GM12873 (cell line): ENCODE measurements at regions not wholly inside any gene's neighbourhood (a gene's known extent, or its start where the extent isn't known, plus 50 kb on each side); places are given as distances from the start of the nearest gene placed in this dataset.

Source experiments
- CTCF ChIP-seq: IDR thresholded peaks from 2 replicates; pipeline ENCODE4 v1.5.1; 2012; ENCODE audit warnings: low read depth, mild to moderate bottlenecking, moderate library complexity, low read length, control low read depth; ENCODE audit not compliant: insufficient read depth; ENCODE audit errors: missing control alignments

GRCh38 chr3:148389916-148390315 is 307.8 kb upstream of the AGTR1 start:
- TF ChIP-seq CTCF = no peak

- no peak for TF ChIP-seq CTCF
These were observed 301.9 kb upstream of the AGTR1 start for GRCh38 chr3:148395821-148396220.

DNA sequence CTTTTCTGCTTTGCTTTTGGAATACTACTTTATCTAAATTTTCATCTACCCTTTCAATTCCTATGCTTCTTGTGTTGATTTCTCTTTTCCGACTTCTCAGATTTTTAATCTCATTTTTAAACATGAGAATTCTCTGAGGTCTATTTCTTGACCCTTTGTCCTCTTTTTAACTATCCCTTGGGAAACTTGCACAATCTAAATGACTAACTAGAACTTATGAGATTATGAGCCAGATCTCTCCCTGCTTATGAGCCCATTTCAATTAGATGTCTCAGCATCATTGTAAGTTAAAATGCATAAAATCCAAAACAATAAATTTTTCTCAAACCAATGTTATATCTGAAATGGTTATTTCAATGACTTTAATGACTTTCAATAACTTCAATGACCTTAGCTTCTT is 296.9 kb upstream of the AGTR1 start:
- TF ChIP-seq CTCF = no peak

- TF ChIP-seq CTCF = no peak
These were observed 289.0 kb upstream of the AGTR1 start for GRCh38 chr3:148408667-148409066.

GRCh38 chr3:148420242-148420641 is 277.5 kb upstream of the AGTR1 start:
- no peak for TF ChIP-seq CTCF

DNA sequence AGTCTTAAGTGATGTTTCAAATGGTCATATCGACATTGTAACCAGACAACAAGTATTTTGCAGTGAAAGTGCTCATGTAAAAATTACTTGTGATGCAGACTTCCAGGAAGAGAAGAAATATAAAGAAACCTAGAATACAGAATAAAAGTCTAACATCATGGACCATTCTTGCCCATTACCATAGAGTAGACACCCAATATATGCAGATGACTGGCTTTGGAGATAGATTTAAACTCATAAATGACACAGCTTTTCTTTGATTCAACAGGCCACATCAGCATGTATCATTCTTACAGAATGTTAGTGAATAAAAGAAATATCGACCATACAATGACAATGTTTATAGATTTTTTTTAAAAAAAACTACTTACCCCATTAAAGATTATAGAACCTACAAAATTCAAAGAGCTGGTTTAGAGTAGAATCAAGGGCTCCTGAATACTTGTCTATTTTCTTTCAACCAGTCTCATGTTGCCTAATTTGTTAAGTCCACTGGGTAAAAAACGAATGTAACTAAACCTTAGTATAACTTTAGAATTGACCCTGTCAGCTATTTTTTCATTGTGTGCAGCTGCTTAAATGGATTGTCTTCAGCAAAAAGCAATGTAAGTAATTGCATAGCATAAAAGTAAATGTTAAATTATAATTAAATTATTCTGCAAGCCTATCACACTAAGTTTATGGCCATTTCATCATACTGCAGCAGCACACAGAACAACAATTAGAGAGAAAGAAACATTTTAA is 268.7 kb upstream of the AGTR1 start:
- TF ChIP-seq CTCF = no peak

- TF ChIP-seq CTCF = no peak
These were observed 264.0 kb upstream of the AGTR1 start for GRCh38 chr3:148433665-148434064.
